Thyroid gland (tissue), 4 donors: ENCODE measurements at regions not wholly inside any gene's neighbourhood (a gene's known extent, or its start where the extent isn't known, plus 50 kb on each side); places are given as distances from the start of the nearest gene placed in this dataset.

Experiments
- DNase-seq, 2 donors: peaks; one replicate each; pipeline ENCODE4 v3.0.0-alpha.2; 2019
- H3K27ac ChIP-seq, 3 donors: fragments of 200-600 bp; sonication (generic); 1 replicate in 2 of 3; 2 replicates in 1 of 3; pipeline ENCODE4 v1.5.1; 2016 to 2019; ENCODE audit warnings: mild to moderate bottlenecking in 1 of 3, moderate library complexity in 1 of 3
- H3K27me3 ChIP-seq: fragments of 200-600 bp; sonication (generic); one replicate; pipeline ENCODE4 v1.5.1; 2019
- H3K36me3 ChIP-seq, 2 donors: fragments of 200-600 bp; sonication (generic); one replicate each; pipeline ENCODE4 v1.5.1; 2016 to 2019
- H3K4me1 ChIP-seq, 2 donors: fragments of 200-600 bp; sonication (generic); one replicate each; pipeline ENCODE4 v1.5.1; 2017 to 2019
- H3K4me3 ChIP-seq, 3 donors: fragments of 200-600 bp; sonication (generic); replicated peaks in 1 of 3; 1 replicate in 2 of 3; 2 replicates in 1 of 3; pipeline ENCODE4 v1.5.1; 2016; ENCODE audit warnings: mild to moderate bottlenecking in 1 of 3
- H3K9me3 ChIP-seq: fragments of 200-600 bp; sonication (generic); one replicate; pipeline ENCODE4 v1.5.1; 2017
- CTCF ChIP-seq, 6 experiments: fragments of 200-600 bp in 3 of 6; fragments of 450-650 bp in 3 of 6; sonication (generic) in 3 of 6; IDR thresholded peaks; one replicate each; pipeline ENCODE4 v1.5.1; 2016 to 2019; ENCODE audit warnings: antibody characterized with exemption in 6 of 6, mild to moderate bottlenecking in 2 of 6, inconsistent platforms in 1 of 6, moderate library complexity in 1 of 6
- POLR2A ChIP-seq, 2 donors: fragments of 450-650 bp; IDR thresholded peaks; one replicate each; pipeline ENCODE4 v1.6.1; 2017; ENCODE audit warnings: antibody characterized with exemption in 2 of 2, mild to moderate bottlenecking in 2 of 2, moderate library complexity in 1 of 2
- WGBS, 2 donors: methylation state at CpG; one replicate each; pipeline ENCODE4 v1.1.5; 2017; 5-methylcytosine and 5-hydroxymethylcytosine counted together
- intact Hi-C: fragments of 100-400 bp; cut with DNase I; formaldehyde crosslinking; loops from one replicate; pipeline ENCODE4 v1.15.1; 2023

DNA sequence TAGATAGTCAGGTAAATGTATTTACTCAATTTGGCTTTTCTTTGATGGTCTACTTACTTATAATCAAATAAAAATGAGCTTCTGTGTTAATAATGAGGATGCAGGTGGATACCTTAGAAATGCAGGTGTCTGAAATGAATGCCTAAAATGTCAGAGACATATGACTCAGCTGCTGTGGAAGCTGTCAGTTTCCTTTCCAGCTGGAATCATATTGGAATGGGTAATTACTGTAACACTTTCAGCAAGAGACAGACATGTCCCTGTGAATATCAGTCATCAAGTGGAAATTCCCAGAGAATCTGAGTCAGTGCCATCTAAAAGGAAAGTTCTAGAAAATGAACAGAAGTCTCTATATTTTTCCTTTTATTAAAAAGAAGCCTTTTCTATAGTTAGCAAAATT, 783.0 kb upstream of the AADAT start:
- no peaks in the 10 kb centered on the region for H3K4me1 ChIP-seq

DNA sequence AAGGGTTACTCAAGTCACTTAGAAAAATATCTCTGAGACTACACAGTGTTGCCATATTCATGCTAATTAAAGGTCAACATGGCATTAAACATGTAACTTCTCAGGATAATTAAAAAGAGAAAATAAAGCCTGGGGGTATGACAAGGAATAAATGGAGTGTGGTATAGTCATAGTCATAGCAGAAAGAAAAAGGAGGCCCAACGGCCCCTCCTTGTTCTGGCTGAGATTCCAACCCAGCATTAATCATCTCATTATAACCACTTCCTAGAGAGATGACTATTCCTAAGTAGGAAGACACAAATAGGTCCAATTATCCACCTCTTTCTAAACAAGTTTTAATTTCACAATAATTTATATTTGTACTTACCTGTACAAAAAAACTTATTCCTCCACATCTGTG, 778.4 kb upstream of the AADAT start:
- TF ChIP-seq CTCF (IDR thresholded peaks at IDR 0.05): no peak
- TF ChIP-seq POLR2A (IDR thresholded peaks at IDR 0.05): no peak
- intact Hi-C loops: no loop called here
- Histone ChIP-seq H3K9me3 (no peaks in the 10 kb centered on the region), H3K27ac (no peak overlapping the region), H3K36me3 (no peaks in the 10 kb centered on the region), H3K4me1 (no peaks in the 10 kb centered on the region), H3K4me3 (no peak overlapping the region), H3K27me3 (no peaks in the 10 kb centered on the region)
- WGBS, 2 donors: 52 to 69% methylated on average over 1 of the region's 1 CpG
- DNase-seq: no peak

More for the DNA sequence above, 783.0 kb upstream of the AADAT start:
- Histone ChIP-seq H3K4me3 (no peak overlapping the region), H3K36me3 (no peaks in the 10 kb centered on the region), H3K27ac (no peak overlapping the region), H3K9me3 (no peaks in the 10 kb centered on the region), H3K27me3 (no peaks in the 10 kb centered on the region)
- DNase-seq: no peak
- TF ChIP-seq CTCF (IDR thresholded peaks at IDR 0.05) (no peak), POLR2A (IDR thresholded peaks at IDR 0.05) (no peak)
- intact Hi-C loops: no loop called here

DNA sequence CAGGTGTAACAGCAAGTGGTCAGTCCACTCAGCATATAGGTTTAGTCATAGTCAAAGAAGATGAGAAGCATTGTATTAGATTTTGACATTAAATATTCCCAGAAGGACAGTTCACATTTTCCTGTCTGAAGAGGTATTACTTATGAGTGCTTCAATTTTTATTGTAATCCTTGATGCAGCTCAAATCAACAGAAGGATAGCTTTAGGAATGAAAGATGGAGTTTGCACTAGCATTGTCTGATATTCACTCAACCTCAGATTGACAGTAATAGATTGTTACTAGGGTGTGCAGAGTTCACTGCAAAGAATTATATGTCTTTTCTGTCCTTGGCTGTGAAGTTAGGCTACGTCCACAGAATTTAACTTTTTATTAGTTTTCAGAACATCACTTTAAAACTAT, 764.3 kb upstream of the AADAT start:
- TF ChIP-seq CTCF (IDR thresholded peaks at IDR 0.05): no peak
- TF ChIP-seq POLR2A (IDR thresholded peaks at IDR 0.05): no peak
- intact Hi-C loops: loop anchor here (10.0 kb wide), 1 partner anchor 719 kb away; no protein-coding TSS in a partner anchor
- 84 to 85% methylated on average over 1 of the region's 1 CpG for WGBS, 2 donors
- Histone ChIP-seq H3K9me3 (no peaks in the 10 kb centered on the region), H3K4me1 (no peaks in the 10 kb centered on the region), H3K27ac (no peak overlapping the region), H3K27me3 (no peaks in the 10 kb centered on the region), H3K36me3 (no peaks in the 10 kb centered on the region), H3K4me3 (no peak overlapping the region)
- no peak for DNase-seq

DNA sequence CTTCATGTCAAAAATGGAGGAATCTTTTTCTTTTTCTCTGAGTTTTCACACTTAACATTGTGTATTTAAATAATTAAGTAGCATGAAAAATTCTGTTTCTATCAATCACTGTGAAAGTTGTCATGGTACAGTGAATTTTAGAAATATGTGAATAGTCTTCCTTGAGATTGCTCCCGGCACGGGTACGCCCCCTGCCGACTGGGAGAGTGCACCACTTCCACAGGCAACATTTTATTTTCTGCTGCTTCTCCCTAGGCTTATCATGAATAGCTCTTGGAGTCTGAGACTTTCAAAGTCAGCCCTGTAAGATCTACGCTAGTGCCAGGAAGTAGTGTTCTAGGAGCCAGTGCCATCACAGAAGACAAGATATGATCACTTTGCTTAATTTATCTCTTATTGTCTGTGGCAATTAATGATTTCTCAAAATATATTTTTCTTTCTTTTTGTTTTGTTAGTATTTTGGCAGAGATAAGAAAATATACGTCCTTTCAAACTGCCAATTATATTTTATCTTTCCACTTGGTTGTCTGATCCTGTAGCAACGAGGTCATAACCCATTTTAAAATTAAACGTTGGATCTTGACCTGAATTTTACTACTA, 763.8 kb upstream of the AADAT start:
- 30 to 34% methylated on average over 8 of the region's 8 CpGs for WGBS, 2 donors
- H3K4me1 ChIP-seq: no peaks in the 10 kb centered on the region
- H3K27ac ChIP-seq: no peak overlapping the region
- intact Hi-C loops: loop anchor here (10.0 kb wide), 1 partner anchor 719 kb away; no protein-coding TSS in a partner anchor
- H3K36me3 ChIP-seq: no peaks in the 10 kb centered on the region
- peak in 5 of 6 experiments; percentile 20 to 65 (median 38) for TF ChIP-seq CTCF (IDR thresholded peaks at IDR 0.05)
- no peak for TF ChIP-seq POLR2A (IDR thresholded peaks at IDR 0.05)
- no peak overlapping the region for H3K4me3 ChIP-seq
- no peaks in the 10 kb centered on the region for H3K9me3 ChIP-seq
- no peaks in the 10 kb centered on the region for H3K27me3 ChIP-seq
- peak; percentile 28 to 55 for DNase-seq

- TF ChIP-seq POLR2A (IDR thresholded peaks at IDR 0.05) (no peak), CTCF (IDR thresholded peaks at IDR 0.05) (no peak)
- no peak for DNase-seq
- Histone ChIP-seq H3K36me3 (no peaks in the 10 kb centered on the region), H3K4me3 (no peak overlapping the region), H3K9me3 (no peaks in the 10 kb centered on the region), H3K27ac (no peak overlapping the region), H3K27me3 (no peaks in the 10 kb centered on the region), H3K4me1 (no peaks in the 10 kb centered on the region)
- 90 to 91% methylated on average over 1 of the region's 1 CpG for WGBS, 2 donors
- intact Hi-C loops: loop anchor here (10.0 kb wide), 1 partner anchor 715 kb away; no protein-coding TSS in a partner anchor
Observed at GRCh38 chr4:170849969-170850368, 760.2 kb upstream of the AADAT start.
